Loucy (cell line): ENCODE measurements at regions not wholly inside any gene's neighbourhood (a gene's known extent, or its start where the extent isn't known, plus 50 kb on each side); places are given as distances from the start of the nearest gene placed in this dataset.

Experiments used
- EZH2phosphoT487 ChIP-seq: fragments of 200-600 bp; IDR thresholded peaks from 2 replicates; pipeline ENCODE4 v1.6.1; 2018; ENCODE audit warnings: antibody characterized with exemption, mild to moderate bottlenecking, moderate library complexity, borderline replicate concordance
- TF ChIP-seq, protein P1 (sequence below): fragments of 200-600 bp; sonication (generic); conservative IDR thresholded peaks from 2 replicates; pipeline ENCODE4 v1.5.1; 2014; ENCODE audit warnings: mild to moderate bottlenecking, antibody characterized with exemption, low read length

DNA sequence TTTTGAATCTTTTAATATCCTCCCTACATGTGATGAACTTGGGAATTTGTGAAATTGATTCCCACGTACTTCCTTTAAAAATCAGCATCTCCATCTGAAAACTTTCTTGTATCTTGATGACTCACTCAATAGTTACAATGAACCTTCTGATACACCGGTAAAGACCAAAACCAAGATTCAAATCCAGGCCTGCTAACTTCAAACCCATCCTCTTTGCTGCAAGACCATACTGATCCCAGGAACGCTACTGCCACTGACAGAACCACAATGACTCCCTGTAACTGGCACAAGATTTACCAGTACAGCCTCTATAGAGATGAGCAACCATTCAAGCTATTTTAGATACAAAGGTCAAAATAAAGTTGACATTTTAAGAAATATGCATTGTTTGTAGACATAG lies 332.9 kb downstream of the DNAH5 start:
- TF ChIP-seq EZH2phosphoT487 = no peak
- TF ChIP-seq, protein P1, sequence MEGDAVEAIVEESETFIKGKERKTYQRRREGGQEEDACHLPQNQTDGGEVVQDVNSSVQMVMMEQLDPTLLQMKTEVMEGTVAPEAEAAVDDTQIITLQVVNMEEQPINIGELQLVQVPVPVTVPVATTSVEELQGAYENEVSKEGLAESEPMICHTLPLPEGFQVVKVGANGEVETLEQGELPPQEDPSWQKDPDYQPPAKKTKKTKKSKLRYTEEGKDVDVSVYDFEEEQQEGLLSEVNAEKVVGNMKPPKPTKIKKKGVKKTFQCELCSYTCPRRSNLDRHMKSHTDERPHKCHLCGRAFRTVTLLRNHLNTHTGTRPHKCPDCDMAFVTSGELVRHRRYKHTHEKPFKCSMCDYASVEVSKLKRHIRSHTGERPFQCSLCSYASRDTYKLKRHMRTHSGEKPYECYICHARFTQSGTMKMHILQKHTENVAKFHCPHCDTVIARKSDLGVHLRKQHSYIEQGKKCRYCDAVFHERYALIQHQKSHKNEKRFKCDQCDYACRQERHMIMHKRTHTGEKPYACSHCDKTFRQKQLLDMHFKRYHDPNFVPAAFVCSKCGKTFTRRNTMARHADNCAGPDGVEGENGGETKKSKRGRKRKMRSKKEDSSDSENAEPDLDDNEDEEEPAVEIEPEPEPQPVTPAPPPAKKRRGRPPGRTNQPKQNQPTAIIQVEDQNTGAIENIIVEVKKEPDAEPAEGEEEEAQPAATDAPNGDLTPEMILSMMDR = no peak
